ENCODE measurements at regions not wholly inside any gene's neighbourhood (a gene's known extent, or its start where the extent isn't known, plus 50 kb on each side); places are given as distances from the start of the nearest gene placed in this dataset.

DNA sequence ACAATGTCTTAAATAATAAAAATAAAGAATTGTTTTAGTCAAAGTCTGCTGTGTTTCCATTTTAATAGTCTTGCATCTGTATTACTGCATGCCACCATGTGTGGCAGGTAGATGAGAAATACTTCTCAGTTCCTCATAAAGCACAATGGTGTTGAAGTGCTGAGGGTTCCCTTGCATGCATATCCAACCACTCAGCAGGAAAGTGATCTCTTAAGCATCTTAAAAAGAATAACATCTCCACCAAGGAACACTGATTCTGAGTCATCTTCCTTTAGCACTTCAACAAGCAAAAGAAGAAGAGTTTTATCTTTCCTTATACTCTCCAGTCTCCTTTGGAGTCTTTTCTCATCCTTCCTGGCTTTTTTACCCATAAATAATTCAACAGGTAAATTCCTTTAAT is 602.0 kb downstream of the TBL1XR1 start:
- H3K27ac ChIP-seq (ENCODE audit: low read depth in 1 of 3, low read length in 2 of 3) = no peak overlapping the region

DNA sequence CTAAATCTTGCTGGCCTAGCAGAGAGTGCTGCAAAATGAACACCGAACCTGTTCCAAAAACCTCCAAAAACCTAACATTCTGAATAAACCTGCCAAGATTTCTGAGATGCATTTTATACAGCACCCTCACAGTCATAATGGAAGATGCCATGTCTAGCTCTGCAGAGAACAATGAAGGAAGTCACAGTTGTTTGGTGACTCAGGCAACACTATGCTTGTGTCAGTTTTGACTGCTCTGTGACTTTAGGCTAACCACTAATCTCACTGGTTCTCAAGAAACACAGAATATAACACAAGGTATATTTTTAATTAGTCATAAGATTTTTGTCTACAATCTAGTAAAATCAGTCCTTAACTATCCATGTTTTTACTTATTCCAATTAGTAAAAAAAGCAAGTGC is 606.6 kb downstream of the TBL1XR1 start:
- Histone ChIP-seq H3K27me3 (ENCODE audit: control insufficient read depth in 3 of 3, insufficient read depth in 3 of 3, low read length in 3 of 3) (no peaks in the 10 kb centered on the region), H3K4me3 (ENCODE audit: low read depth in 1 of 3, low read length in 3 of 3) (no peak overlapping the region), H3K27ac (ENCODE audit: low read depth in 1 of 3, low read length in 2 of 3) (no peak overlapping the region), H3K9me3 (ENCODE audit: control insufficient read depth in 2 of 2, insufficient read depth in 1 of 2, low read depth in 1 of 2, low read length in 1 of 2) (no peaks in the 10 kb centered on the region), H3K4me1 (ENCODE audit: control insufficient read depth in 3 of 3, insufficient read depth in 2 of 3, low read depth in 1 of 3, low read length in 2 of 3) (no peaks in the 10 kb centered on the region), H3K36me3 (ENCODE audit: control insufficient read depth in 3 of 3, insufficient read depth in 2 of 3, low read depth in 1 of 3, low read length in 3 of 3) (no peaks in the 10 kb centered on the region)
- DNase-seq (no peak), FAIRE-seq (no peak)
- 55 to 90% (median 86%) methylated on average over 1 of the region's 1 CpG for WGBS, 3 donors

More for the DNA sequence above, 602.0 kb downstream of the TBL1XR1 start:
- H3K9me3 ChIP-seq (ENCODE audit: control insufficient read depth in 2 of 2, insufficient read depth in 1 of 2, low read depth in 1 of 2, low read length in 1 of 2) = no peaks in the 10 kb centered on the region
- DNase-seq (no peak), FAIRE-seq (no peak)
- no peaks in the 10 kb centered on the region for H3K4me1 ChIP-seq (ENCODE audit: control insufficient read depth in 3 of 3, insufficient read depth in 2 of 3, low read depth in 1 of 3, low read length in 2 of 3)
- H3K36me3 ChIP-seq (ENCODE audit: control insufficient read depth in 3 of 3, insufficient read depth in 2 of 3, low read depth in 1 of 3, low read length in 3 of 3) = no peaks in the 10 kb centered on the region
- H3K27me3 ChIP-seq (ENCODE audit: control insufficient read depth in 3 of 3, insufficient read depth in 3 of 3, low read length in 3 of 3) = no peaks in the 10 kb centered on the region
- H3K4me3 ChIP-seq (ENCODE audit: low read depth in 1 of 3, low read length in 3 of 3) = no peak overlapping the region

DNA sequence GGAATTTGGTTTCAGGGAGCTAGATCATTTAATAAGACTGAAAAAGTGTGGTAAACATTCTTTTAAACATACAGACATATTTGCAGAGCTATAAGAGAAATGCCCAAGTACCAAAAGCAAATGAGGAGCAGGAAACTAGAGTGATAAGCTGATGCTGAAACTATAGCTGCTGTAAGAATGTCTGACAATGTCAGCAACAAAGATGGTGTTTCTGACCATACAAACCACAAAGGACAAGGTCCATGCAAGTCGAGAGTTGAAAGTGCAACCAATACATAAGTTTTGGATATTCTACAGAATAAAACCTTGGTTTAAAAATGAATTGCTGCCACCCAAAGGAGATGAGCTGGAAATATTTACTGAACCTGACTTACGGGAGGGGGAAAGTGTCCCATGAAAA is 610.2 kb downstream of the TBL1XR1 start:
- Histone ChIP-seq H3K36me3 (ENCODE audit: control insufficient read depth in 3 of 3, insufficient read depth in 2 of 3, low read depth in 1 of 3, low read length in 3 of 3) (no peaks in the 10 kb centered on the region), H3K9me3 (ENCODE audit: control insufficient read depth in 2 of 2, insufficient read depth in 1 of 2, low read depth in 1 of 2, low read length in 1 of 2) (no peaks in the 10 kb centered on the region), H3K4me3 (ENCODE audit: low read depth in 1 of 3, low read length in 3 of 3) (no peak overlapping the region), H3K27me3 (ENCODE audit: control insufficient read depth in 3 of 3, insufficient read depth in 3 of 3, low read length in 3 of 3) (no peaks in the 10 kb centered on the region), H3K4me1 (ENCODE audit: control insufficient read depth in 3 of 3, insufficient read depth in 2 of 3, low read depth in 1 of 3, low read length in 2 of 3) (no peaks in the 10 kb centered on the region), H3K27ac (ENCODE audit: low read depth in 1 of 3, low read length in 2 of 3) (no peak overlapping the region)
- DNase-seq (no peak), FAIRE-seq (no peak)
- 48 to 83% (median 62%) methylated on average over 2 of the region's 2 CpGs for WGBS, 3 donors

DNA sequence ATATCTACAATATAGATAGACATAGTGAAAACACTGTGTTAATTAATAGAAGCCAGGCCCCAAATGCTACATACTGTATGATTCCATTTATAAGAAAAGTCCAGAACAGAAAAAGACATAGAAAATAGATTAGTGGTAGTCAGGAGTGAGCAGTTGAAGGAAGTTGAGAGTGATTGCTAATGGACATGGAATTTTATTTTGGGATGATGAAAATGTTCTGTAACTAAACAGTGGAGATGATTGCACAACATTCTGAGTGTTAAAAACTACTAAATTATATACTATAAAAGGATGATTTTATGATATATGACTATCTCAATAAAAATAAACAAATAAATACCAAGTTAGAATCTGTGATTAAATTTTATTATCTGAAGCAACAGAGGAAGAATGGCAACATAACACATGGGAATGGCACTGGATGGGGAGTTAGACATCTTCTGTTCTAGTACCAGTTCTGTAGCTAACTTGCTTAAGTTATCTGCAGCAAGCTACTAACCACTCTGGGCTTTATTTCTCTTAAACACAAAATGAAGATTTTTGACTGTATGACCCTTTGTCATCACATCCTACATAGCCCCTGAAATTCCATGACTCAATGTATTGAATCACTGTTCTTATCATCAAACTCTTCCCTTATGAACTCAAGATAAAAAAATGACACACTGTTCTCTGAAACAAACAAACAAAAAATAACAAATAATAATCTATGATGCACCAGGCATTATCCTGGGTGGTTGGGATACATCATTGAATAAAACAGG is 612.7 kb downstream of the TBL1XR1 start:
- H3K4me1 ChIP-seq (ENCODE audit: control insufficient read depth in 3 of 3, insufficient read depth in 2 of 3, low read depth in 1 of 3, low read length in 2 of 3) = no peaks in the 10 kb centered on the region
- H3K4me3 ChIP-seq (ENCODE audit: low read depth in 1 of 3, low read length in 3 of 3) = no peak overlapping the region
- FAIRE-seq = no peak
- H3K27ac ChIP-seq (ENCODE audit: low read depth in 1 of 3, low read length in 2 of 3) = no peak overlapping the region
- H3K36me3 ChIP-seq (ENCODE audit: control insufficient read depth in 3 of 3, insufficient read depth in 2 of 3, low read depth in 1 of 3, low read length in 3 of 3) = no peaks in the 10 kb centered on the region
- DNase-seq = no peak
- no peaks in the 10 kb centered on the region for H3K9me3 ChIP-seq (ENCODE audit: control insufficient read depth in 2 of 2, insufficient read depth in 1 of 2, low read depth in 1 of 2, low read length in 1 of 2)
- no peaks in the 10 kb centered on the region for H3K27me3 ChIP-seq (ENCODE audit: control insufficient read depth in 3 of 3, insufficient read depth in 3 of 3, low read length in 3 of 3)

DNA sequence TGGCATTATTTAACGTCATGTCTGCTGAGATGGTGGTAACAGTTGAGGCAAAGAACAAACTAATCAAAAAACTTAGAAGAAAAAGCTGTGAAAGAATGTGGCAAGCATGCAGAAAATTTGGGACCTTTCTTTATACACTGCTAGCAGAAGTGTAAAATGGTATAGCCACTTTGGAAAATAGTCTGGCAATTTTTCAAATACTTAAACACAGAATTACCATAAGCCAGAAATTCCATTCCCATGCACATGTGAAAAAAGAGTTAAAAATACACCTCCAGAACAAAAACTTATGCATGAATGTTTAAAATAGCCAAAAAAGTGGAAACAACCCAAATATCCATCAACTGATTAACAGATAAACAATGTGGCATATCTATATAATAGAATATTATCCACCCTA is 613.3 kb downstream of the TBL1XR1 start:
- 66 to 92% (median 81%) methylated on average over 1 of the region's 1 CpG for WGBS, 3 donors
- no peak for DNase-seq
- no peak for FAIRE-seq

DNA sequence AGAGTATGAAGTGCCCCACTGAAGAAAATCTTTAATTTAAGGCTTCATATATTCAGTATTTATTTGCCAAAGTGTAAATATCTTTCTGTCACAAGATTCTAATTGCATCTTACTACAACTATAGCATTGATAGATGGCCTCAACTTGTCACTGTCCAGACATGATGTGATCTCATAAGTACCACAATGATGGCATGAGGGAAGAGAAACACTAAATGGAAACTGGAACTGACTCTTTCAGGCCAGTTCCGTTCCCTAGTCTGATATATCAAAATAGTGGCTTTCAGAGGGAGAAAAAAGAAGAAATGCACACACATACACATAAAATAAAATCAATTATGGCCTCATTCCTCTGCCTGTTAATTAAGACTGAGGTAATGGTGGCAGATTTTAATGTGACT is 615.7 kb downstream of the TBL1XR1 start:
- WGBS, 3 donors = 71 to 84% (median 81%) methylated on average over 1 of the region's 1 CpG
- no peak for DNase-seq
- FAIRE-seq = no peak

More for the DNA sequence above, 613.3 kb downstream of the TBL1XR1 start:
- Histone ChIP-seq H3K36me3 (ENCODE audit: control insufficient read depth in 3 of 3, insufficient read depth in 2 of 3, low read depth in 1 of 3, low read length in 3 of 3) (no peaks in the 10 kb centered on the region), H3K27me3 (ENCODE audit: control insufficient read depth in 3 of 3, insufficient read depth in 3 of 3, low read length in 3 of 3) (no peaks in the 10 kb centered on the region), H3K27ac (ENCODE audit: low read depth in 1 of 3, low read length in 2 of 3) (no peak overlapping the region), H3K4me1 (ENCODE audit: control insufficient read depth in 3 of 3, insufficient read depth in 2 of 3, low read depth in 1 of 3, low read length in 2 of 3) (no peaks in the 10 kb centered on the region), H3K4me3 (ENCODE audit: low read depth in 1 of 3, low read length in 3 of 3) (no peak overlapping the region), H3K9me3 (ENCODE audit: control insufficient read depth in 2 of 2, insufficient read depth in 1 of 2, low read depth in 1 of 2, low read length in 1 of 2) (no peaks in the 10 kb centered on the region)

DNA sequence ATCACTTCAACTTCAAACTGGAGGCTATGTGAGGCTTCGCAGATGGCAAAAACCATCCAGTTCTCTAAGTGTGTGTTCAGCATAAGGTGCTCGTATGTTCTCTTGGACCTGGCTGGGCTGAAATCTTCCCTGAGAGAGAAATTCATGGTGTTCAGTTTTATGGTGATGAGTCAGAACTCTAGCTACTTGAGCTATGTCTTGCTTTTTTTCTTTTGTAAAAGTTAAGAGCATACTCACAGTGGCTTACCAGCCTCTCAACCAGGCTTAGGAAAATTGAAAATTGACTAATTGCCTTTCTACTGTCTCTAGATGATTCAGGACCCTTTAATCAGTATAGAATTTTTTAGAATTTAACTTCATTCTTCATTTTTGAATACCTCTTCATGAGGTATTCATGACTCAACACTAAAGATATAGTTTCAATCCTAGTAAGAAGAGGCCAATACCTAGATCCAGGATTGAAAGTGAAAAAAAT is 617.5 kb downstream of the TBL1XR1 start:
- Histone ChIP-seq H3K36me3 (ENCODE audit: control insufficient read depth in 3 of 3, insufficient read depth in 2 of 3, low read depth in 1 of 3, low read length in 3 of 3) (no peaks in the 10 kb centered on the region), H3K27ac (ENCODE audit: low read depth in 1 of 3, low read length in 2 of 3) (no peak overlapping the region), H3K4me1 (ENCODE audit: control insufficient read depth in 3 of 3, insufficient read depth in 2 of 3, low read depth in 1 of 3, low read length in 2 of 3) (no peaks in the 10 kb centered on the region), H3K4me3 (ENCODE audit: low read depth in 1 of 3, low read length in 3 of 3) (no peak overlapping the region), H3K27me3 (ENCODE audit: control insufficient read depth in 3 of 3, insufficient read depth in 3 of 3, low read length in 3 of 3) (no peaks in the 10 kb centered on the region), H3K9me3 (ENCODE audit: control insufficient read depth in 2 of 2, insufficient read depth in 1 of 2, low read depth in 1 of 2, low read length in 1 of 2) (no peaks in the 10 kb centered on the region)
- no peak for DNase-seq
- FAIRE-seq = no peak
- 88 to 95% (median 90%) methylated on average over 2 of the region's 2 CpGs for WGBS, 3 donors

More for the DNA sequence above, 615.7 kb downstream of the TBL1XR1 start:
- Histone ChIP-seq H3K27me3 (ENCODE audit: control insufficient read depth in 3 of 3, insufficient read depth in 3 of 3, low read length in 3 of 3) (no peaks in the 10 kb centered on the region), H3K4me3 (ENCODE audit: low read depth in 1 of 3, low read length in 3 of 3) (no peak overlapping the region), H3K27ac (ENCODE audit: low read depth in 1 of 3, low read length in 2 of 3) (no peak overlapping the region), H3K9me3 (ENCODE audit: control insufficient read depth in 2 of 2, insufficient read depth in 1 of 2, low read depth in 1 of 2, low read length in 1 of 2) (no peaks in the 10 kb centered on the region), H3K4me1 (ENCODE audit: control insufficient read depth in 3 of 3, insufficient read depth in 2 of 3, low read depth in 1 of 3, low read length in 2 of 3) (no peaks in the 10 kb centered on the region), H3K36me3 (ENCODE audit: control insufficient read depth in 3 of 3, insufficient read depth in 2 of 3, low read depth in 1 of 3, low read length in 3 of 3) (no peaks in the 10 kb centered on the region)

DNA sequence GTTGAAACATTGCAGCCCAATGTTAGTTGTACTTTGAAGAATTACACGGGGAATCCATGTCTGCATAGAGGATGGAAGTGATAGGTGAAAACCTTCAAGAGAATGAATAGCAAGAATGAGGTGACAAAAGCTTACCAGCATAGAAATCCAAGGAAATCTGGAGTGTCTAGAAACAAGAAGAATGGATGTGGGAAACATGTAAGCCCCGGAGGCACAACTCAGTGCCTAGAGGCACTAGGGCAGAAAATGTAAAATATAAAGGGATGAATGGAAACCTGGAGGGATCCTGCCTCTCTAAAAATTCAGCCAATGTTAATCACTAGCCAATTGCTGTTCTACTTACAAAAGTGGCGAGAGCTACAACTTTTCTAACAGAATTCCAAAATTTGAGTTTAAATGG is 619.0 kb downstream of the TBL1XR1 start:
- H3K27ac ChIP-seq (ENCODE audit: low read depth in 1 of 3, low read length in 2 of 3) = no peak overlapping the region
- FAIRE-seq (no peak), DNase-seq (no peak)
- no peaks in the 10 kb centered on the region for H3K27me3 ChIP-seq (ENCODE audit: control insufficient read depth in 3 of 3, insufficient read depth in 3 of 3, low read length in 3 of 3)
- no peaks in the 10 kb centered on the region for H3K9me3 ChIP-seq (ENCODE audit: control insufficient read depth in 2 of 2, insufficient read depth in 1 of 2, low read depth in 1 of 2, low read length in 1 of 2)
- no peak overlapping the region for H3K4me3 ChIP-seq (ENCODE audit: low read depth in 1 of 3, low read length in 3 of 3)
- no peaks in the 10 kb centered on the region for H3K4me1 ChIP-seq (ENCODE audit: control insufficient read depth in 3 of 3, insufficient read depth in 2 of 3, low read depth in 1 of 3, low read length in 2 of 3)
- no peaks in the 10 kb centered on the region for H3K36me3 ChIP-seq (ENCODE audit: control insufficient read depth in 3 of 3, insufficient read depth in 2 of 3, low read depth in 1 of 3, low read length in 3 of 3)
- 81 to 91% (median 89%) methylated on average over 3 of the region's 3 CpGs for WGBS, 3 donors

DNA sequence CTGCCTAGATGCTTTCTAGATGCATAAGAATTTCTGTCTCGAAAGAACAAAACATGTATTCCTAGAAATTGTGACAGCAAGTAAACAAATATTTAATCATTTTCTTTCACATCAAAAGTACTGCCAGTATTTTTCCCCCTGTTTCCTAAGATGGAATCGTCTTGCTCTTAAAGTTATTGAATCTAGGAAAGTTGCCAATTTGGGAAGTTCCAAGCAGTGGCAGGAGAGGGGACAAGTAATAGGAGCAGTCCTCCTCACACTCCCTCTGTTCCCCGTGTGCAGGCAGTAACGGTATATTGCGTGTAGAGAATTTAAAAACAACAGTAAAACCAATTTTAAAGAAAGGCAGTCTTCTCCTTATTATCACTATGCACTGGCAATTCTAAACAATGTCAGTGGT is 619.8 kb downstream of the TBL1XR1 start:
- WGBS, 3 donors = 74 to 76% (median 75%) methylated on average over 5 of the region's 5 CpGs
- Histone ChIP-seq H3K27ac (ENCODE audit: low read depth in 1 of 3, low read length in 2 of 3) (no peak overlapping the region), H3K9me3 (ENCODE audit: control insufficient read depth in 2 of 2, insufficient read depth in 1 of 2, low read depth in 1 of 2, low read length in 1 of 2) (no peaks in the 10 kb centered on the region), H3K4me1 (ENCODE audit: control insufficient read depth in 3 of 3, insufficient read depth in 2 of 3, low read depth in 1 of 3, low read length in 2 of 3) (no peaks in the 10 kb centered on the region), H3K36me3 (ENCODE audit: control insufficient read depth in 3 of 3, insufficient read depth in 2 of 3, low read depth in 1 of 3, low read length in 3 of 3) (no peaks in the 10 kb centered on the region), H3K4me3 (ENCODE audit: low read depth in 1 of 3, low read length in 3 of 3) (no peak overlapping the region), H3K27me3 (ENCODE audit: control insufficient read depth in 3 of 3, insufficient read depth in 3 of 3, low read length in 3 of 3) (no peaks in the 10 kb centered on the region)
- FAIRE-seq = no peak
- no peak for DNase-seq
